GM20431 (cell line): ENCODE measurements at regions not wholly inside any gene's neighbourhood (a gene's known extent, or its start where the extent isn't known, plus 50 kb on each side); places are given as distances from the start of the nearest gene placed in this dataset.
"Not testable (repeated sequence)": the region's sequence is repeated elsewhere in the genome, so short reads cannot be mapped to it uniquely, and the experiment has no call there.

Source experiments
- in situ Hi-C: fragments of 300-500 bp; cut with MseI, MboI; formaldehyde crosslinking; loops from one replicate; pipeline ENCODE4 v1.15.0; 2020; ENCODE audit warnings: low sequenced_read_pairs; ENCODE audit not compliant: unreplicated experiment

GRCh38 chr14:71538938-71539649 lies 393.1 kb upstream of the RGS6 start:
- in situ Hi-C loops, result no loop called here

DNA sequence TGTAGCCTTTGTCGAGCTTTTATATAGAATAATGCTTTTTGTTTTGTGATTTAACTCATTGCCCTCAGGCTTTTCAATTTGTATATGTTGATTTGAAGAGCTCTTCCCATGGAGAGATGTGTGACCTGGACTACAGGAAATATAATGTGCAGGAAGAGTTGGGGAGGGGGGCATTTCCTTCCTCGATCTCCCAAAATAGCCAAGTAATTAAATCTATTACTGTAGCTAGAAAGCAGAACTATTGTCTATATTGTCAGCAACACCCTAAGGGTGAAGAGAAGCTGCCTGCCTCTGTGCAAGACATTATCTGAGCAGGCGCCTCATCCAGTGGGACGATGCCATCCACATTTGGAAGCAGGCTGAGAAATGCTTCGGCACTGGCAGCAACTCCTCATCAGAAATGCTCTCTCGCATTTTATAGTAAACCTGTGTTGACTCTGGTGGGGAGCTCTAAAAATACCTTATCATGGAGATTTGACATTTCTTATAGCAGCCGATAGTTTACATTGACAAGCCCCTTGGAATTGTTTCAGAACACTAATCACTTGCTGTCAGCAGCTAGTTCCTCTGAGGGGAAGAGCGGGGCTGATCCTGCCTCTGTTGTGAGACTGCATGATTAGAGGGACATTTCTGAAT lies 392.5 kb upstream of the RGS6 start:
- in situ Hi-C loops, result no loop called here

- in situ Hi-C loops, result no loop called here
Observed at GRCh38 chr14:71541271-71541670, 391.0 kb upstream of the RGS6 start.

GRCh38 chr14:71541973-71542690 lies 390.1 kb upstream of the RGS6 start:
- in situ Hi-C loops, result no loop called here

DNA sequence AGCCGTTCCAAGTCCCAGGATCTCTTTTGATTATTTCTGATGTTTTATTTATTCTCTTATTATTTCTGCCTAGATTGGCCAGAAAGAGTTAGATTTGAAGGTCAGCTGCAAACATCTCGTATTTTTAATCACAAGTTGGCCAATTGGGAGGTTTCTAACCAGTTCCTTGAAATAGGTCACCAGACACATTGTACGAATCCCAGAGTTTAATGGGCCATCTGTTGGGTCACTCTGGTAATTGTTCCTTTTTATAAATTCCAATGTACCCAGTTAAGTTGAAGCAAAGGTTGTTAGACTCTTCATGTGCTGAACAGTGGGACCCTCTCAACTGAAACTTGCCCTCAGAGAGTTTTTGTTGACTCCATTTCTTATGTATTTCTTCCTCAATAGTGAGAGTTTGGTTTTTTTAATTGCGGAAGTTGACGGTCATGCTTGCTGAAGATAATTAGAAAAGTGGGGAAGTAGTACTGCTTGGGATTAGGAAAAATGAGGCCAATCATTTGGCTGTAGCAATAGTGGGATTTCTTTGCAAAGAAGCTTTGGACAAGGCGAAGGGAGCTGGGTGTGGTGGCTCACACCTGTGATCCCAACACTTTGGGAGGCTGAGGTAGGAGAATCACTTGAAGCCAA lies 382.7 kb upstream of the RGS6 start:
- in situ Hi-C loops, result no loop called here

DNA sequence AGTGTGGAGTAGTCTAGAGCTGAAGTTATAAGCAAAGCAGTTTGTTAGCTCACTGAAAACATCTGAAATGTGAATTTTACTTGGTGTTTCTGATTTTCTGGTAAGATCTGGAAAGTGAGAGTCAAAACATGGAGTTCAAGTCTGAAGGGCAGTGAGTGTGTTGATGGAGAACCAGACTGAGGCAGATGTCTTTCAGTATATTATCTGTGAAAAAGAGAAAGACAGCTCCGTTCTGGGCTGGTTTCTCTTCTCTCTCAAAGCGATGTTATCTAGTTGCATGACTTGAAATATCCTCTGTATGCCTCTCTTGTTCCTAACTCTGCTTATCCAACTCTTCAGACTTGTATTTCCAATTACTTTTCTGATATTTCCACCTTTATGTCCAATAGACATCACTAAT lies 381.9 kb upstream of the RGS6 start:
- in situ Hi-C loops, result no loop called here

GRCh38 chr14:71551291-71551950 lies 380.8 kb upstream of the RGS6 start:
- in situ Hi-C loops, result no loop called here

DNA sequence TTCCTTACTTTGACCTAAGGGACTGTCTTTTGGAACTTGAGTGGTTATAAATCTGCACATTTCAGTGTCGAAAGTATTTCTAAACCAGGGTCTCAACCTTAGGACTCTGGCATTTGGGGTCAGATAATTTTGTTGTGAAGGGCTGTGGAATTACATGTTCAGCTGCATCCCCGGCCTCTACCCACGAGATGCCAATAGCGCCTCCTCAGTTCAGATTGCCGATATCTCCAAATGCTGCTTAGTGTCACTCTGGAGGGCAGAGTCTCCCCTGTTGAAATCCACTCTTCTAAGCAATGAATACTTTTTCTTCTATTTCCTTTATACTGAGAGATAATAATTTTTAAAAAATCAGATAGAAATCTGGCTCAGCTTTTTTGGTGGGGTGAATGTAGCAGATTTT lies 379.4 kb upstream of the RGS6 start:
- in situ Hi-C loops, result no loop called here

DNA sequence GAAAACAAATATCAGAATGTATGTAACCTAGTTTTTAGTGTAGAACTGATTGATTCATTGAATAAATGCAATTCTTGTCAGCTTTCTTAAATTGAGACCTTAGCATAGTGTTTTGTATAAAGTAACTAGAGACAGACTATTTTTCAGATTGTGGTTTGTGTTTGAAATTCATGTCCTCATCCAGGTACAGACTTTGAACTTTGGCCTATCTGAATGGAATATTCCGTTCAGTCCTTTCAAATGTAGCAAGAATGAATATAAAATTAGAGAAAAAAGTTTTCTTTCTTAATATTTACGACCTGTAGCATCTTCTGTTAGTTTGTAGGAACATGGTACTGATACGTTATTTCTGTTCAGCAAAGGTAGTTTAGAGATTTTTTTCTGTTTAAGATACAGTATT lies 378.4 kb upstream of the RGS6 start:
- in situ Hi-C loops, result no loop called here

DNA sequence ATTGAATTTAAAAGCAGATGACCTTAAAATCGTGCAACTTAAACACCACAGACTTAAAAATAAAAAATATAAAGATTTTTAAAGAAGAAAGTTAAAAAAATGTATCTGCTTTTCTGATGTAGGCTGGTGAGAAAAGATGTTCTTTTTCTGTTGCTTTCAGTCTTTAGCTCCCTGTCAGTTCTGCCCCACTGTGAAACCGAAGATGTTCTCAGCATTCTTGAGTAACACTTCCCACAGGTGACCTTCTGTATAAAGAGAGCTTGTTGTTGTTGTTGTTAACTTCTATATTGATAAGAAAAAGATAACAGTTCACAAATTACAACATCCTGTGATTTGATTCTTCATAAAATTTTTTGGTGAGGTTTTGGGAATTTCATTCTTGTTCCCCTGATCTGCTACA lies 377.9 kb upstream of the RGS6 start:
- in situ Hi-C loops, result no loop called here

GRCh38 chr14:71554959-71555612 lies 377.1 kb upstream of the RGS6 start:
- in situ Hi-C loops, result no loop called here

- in situ Hi-C loops, result no loop called here
Observed at GRCh38 chr14:71555654-71556559, 376.3 kb upstream of the RGS6 start.

- in situ Hi-C loops, result no loop called here
Observed at GRCh38 chr14:71556730-71557129, 375.5 kb upstream of the RGS6 start.

DNA sequence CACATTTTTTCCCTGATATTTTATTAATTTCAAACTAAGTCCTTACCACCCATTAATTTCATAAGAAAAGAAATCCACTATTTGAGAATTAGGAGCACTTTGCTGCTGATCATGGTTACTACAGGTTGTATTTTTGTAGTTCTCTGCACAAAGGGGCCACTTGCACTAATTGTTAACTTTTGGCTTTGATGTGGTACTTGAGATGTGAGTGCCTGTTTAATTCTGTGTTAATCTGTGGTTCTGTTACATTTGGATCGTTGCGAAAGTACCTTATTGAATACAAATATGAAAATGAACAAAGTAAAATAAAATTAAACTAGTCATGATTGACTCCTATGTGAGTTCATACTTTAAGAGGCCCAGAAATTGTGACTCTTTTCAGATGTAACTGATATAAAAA lies 374.9 kb upstream of the RGS6 start:
- in situ Hi-C loops, result no loop called here

GRCh38 chr14:71558943-71559342 lies 373.3 kb upstream of the RGS6 start:
- in situ Hi-C loops, result not testable (repeated sequence)

DNA sequence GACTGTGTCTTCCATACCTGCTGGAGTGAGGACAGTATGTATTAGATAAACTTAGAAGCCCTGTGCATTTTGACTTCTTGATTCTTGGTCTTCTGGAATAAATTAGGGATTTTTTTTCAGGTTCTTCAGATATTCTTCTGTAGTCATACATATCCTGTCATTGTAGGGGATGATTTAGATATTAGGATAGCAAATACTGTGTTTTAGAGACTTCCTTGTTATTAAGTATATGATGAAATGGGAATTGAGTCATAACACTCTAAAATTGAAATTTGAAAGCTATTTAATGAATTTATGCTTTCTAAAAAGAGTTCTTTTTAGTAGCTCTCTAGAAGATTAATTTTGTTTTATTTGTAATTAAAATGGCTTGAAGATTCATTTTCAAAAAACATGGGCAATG lies 371.5 kb upstream of the RGS6 start:
- in situ Hi-C loops, result no loop called here

DNA sequence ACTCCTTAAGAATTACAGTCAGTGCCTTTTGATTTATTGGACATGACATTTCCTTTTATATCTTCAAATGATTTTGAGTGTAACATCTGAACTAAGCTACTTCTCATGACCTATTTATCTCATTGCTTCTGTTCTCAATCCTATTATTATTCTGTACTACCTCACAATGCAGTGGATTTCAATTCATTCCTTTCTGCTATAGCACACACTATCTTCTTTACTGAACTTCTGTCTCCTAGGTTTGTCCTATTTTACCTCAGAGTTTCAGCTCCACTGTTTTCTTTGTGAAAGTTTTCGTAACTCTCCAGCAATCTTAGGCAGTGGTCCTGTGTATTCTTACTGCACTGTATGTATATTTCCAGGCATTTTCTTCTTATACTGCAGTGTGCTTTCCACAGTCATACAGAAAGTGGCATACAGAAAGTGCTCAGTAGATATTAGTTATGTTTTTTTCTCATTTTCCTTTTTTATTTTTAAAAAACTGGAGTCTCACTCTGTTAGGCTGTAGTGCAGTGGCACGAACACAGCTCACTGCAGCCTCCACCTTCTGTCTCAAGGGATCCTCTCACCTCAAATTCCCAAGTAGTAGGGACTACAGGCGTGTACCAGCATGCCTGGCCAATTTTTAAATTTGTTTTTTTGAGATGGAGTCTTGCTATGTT lies 368.6 kb upstream of the RGS6 start:
- in situ Hi-C loops, result no loop called here

DNA sequence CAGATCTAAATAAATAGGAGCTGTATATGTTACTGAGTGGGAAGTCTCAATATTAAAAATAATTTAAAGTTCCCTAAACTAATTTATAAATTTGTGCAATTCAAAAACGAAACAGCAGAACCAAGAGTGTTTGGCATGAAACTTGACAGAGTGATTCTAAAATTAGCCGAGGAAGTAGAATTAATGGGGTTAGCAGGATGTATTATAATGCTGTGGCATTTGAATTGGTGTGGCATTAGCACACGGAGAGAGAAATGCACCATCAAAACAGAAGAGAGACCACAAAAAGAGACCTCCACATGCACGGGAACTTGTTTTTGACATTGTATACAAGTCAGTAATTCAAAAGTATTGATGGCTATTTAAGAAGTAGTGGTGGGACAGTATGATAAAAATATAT lies 366.0 kb upstream of the RGS6 start:
- in situ Hi-C loops, result no loop called here
